DMS153 treated with DMSO at 0.1 percent for 48 hours (cell line): ENCODE measurements at regions not wholly inside any gene's neighbourhood (a gene's known extent, or its start where the extent isn't known, plus 50 kb on each side); places are given as distances from the start of the nearest gene placed in this dataset.
"Not testable (repeated sequence)": the region's sequence is repeated elsewhere in the genome, so short reads cannot be mapped to it uniquely, and the experiment has no call there.

ENCODE experiments used
- DNase-seq: peaks from one replicate; lab custom pipeline; 2025; ENCODE audit not compliant: unreplicated experiment; lab: John Stamatoyannopoulos, UW

GRCh38 chr2:147156970-147157369, 687.9 kb upstream of the ACVR2A start:
- DNase-seq = no peak

GRCh38 chr2:147150241-147150635, 694.6 kb upstream of the ACVR2A start:
- no peak for DNase-seq

GRCh38 chr2:147149575-147150240, 695.1 kb upstream of the ACVR2A start:
- no peak for DNase-seq

- DNase-seq = no peak
These were observed 697.0 kb upstream of the ACVR2A start for GRCh38 chr2:147147802-147148201.

GRCh38 chr2:147141930-147142329, 702.9 kb upstream of the ACVR2A start:
- no peak for DNase-seq

GRCh38 chr2:147139732-147140131, 705.1 kb upstream of the ACVR2A start:
- not testable (repeated sequence) for DNase-seq

- no peak for DNase-seq
These were observed 707.1 kb upstream of the ACVR2A start for GRCh38 chr2:147137711-147138110.

GRCh38 chr2:147135376-147135775, 709.5 kb upstream of the ACVR2A start:
- peak; percentile 62 for DNase-seq

GRCh38 chr2:147133286-147133908, 711.4 kb upstream of the ACVR2A start:
- DNase-seq = no peak

- DNase-seq = no peak
These were observed 719.7 kb upstream of the ACVR2A start for GRCh38 chr2:147125145-147125544.

- no peak for DNase-seq
These were observed 721.9 kb upstream of the ACVR2A start for GRCh38 chr2:147122944-147123343.

GRCh38 chr2:147110962-147111361, 733.9 kb upstream of the ACVR2A start:
- no peak for DNase-seq

GRCh38 chr2:147110317-147110716, 734.5 kb upstream of the ACVR2A start:
- no peak for DNase-seq

- no peak for DNase-seq
These were observed 735.5 kb upstream of the ACVR2A start for GRCh38 chr2:147109291-147109690.

- no peak for DNase-seq
These were observed 736.3 kb upstream of the ACVR2A start for GRCh38 chr2:147108548-147108947.

- no peak for DNase-seq
These were observed 742.7 kb upstream of the ACVR2A start for GRCh38 chr2:147101941-147102790.

GRCh38 chr2:147100406-147101035, 744.3 kb upstream of the ACVR2A start:
- no peak for DNase-seq

- no peak for DNase-seq
These were observed 745.0 kb upstream of the ACVR2A start for GRCh38 chr2:147099845-147100244.

GRCh38 chr2:147098940-147099339, 745.9 kb upstream of the ACVR2A start:
- no peak for DNase-seq

GRCh38 chr2:147097747-147098146, 747.1 kb upstream of the ACVR2A start:
- DNase-seq = no peak

GRCh38 chr2:147096671-147097070, 748.2 kb upstream of the ACVR2A start:
- DNase-seq = no peak

GRCh38 chr2:147095376-147095775, 749.5 kb upstream of the ACVR2A start:
- no peak for DNase-seq
